ENCODE measurements at regions not wholly inside any gene's neighbourhood (a gene's known extent, or its start where the extent isn't known, plus 50 kb on each side); places are given as distances from the start of the nearest gene placed in this dataset.

- Histone ChIP-seq H3K27ac (no peak overlapping the region), H3K9me3 (no peaks in the 10 kb centered on the region), H3K4me3 (no peak overlapping the region), H3K27me3 (no peaks in the 10 kb centered on the region), H3K4me1 (peaks cover 9 to 15% of the 10 kb centered on the region in 2 donors), H3K36me3 (no peaks in the 10 kb centered on the region)
- intact Hi-C loops (cut with DNase I; ENCODE audit: low total_unique reads): no loop called here
- TF ChIP-seq POLR2A (IDR thresholded peaks at IDR 0.05): no peak
- TF ChIP-seq CTCF (IDR thresholded peaks at IDR 0.05): no peak
- no peak for DNase-seq
Observed at GRCh38 chr1:234992065-234992464, 136.6 kb downstream of the TOMM20 start.

GRCh38 chr1:234990874-234991801 is 137.5 kb downstream of the TOMM20 start:
- Histone ChIP-seq H3K4me1 (peaks cover 6 to 10% of the 10 kb centered on the region in 2 donors), H3K27me3 (no peaks in the 10 kb centered on the region), H3K9me3 (no peaks in the 10 kb centered on the region), H3K4me3 (no peak overlapping the region), H3K36me3 (no peaks in the 10 kb centered on the region), H3K27ac (peak overlapping the region; percentile 87 to 89)
- no peak for DNase-seq
- TF ChIP-seq POLR2A (IDR thresholded peaks at IDR 0.05) (no peak), CTCF (IDR thresholded peaks at IDR 0.05) (no peak)
- intact Hi-C loops (cut with DNase I; ENCODE audit: low total_unique reads): no loop called here

GRCh38 chr1:234990328-234990675 is 138.3 kb downstream of the TOMM20 start:
- intact Hi-C loops (cut with DNase I; ENCODE audit: low total_unique reads): no loop called here

GRCh38 chr1:234989479-234990327 is 138.9 kb downstream of the TOMM20 start:
- H3K4me1 ChIP-seq: peaks cover 6 to 20% of the 10 kb centered on the region in 2 donors
- no peak overlapping the region for H3K4me3 ChIP-seq
- H3K27ac ChIP-seq: peak overlapping the region; percentile 87 to 89
- intact Hi-C loops (cut with DNase I; ENCODE audit: low total_unique reads): loop anchor here (10.0 kb wide), 1 partner anchor 265 kb away; no protein-coding TSS in a partner anchor
- H3K9me3 ChIP-seq: no peaks in the 10 kb centered on the region
- H3K36me3 ChIP-seq: no peaks in the 10 kb centered on the region
- H3K27me3 ChIP-seq: no peaks in the 10 kb centered on the region
- TF ChIP-seq CTCF (IDR thresholded peaks at IDR 0.05): no peak
- TF ChIP-seq POLR2A (IDR thresholded peaks at IDR 0.05): no peak
- no peak for DNase-seq

More at GRCh38 chr1:234990328-234990675, 138.3 kb downstream of the TOMM20 start:
- Histone ChIP-seq H3K36me3 (no peaks in the 10 kb centered on the region), H3K27me3 (no peaks in the 10 kb centered on the region), H3K27ac (peak overlapping the region; percentile 87 to 89), H3K4me3 (no peak overlapping the region), H3K4me1 (peaks cover 6 to 14% of the 10 kb centered on the region in 2 donors), H3K9me3 (no peaks in the 10 kb centered on the region)
- no peak for DNase-seq
- TF ChIP-seq CTCF (IDR thresholded peaks at IDR 0.05) (no peak), POLR2A (IDR thresholded peaks at IDR 0.05) (no peak)

Data from uterus (tissue), 3 donors.